ENCODE measurements at regions not wholly inside any gene's neighbourhood (a gene's known extent, or its start where the extent isn't known, plus 50 kb on each side); places are given as distances from the start of the nearest gene placed in this dataset.

DNA sequence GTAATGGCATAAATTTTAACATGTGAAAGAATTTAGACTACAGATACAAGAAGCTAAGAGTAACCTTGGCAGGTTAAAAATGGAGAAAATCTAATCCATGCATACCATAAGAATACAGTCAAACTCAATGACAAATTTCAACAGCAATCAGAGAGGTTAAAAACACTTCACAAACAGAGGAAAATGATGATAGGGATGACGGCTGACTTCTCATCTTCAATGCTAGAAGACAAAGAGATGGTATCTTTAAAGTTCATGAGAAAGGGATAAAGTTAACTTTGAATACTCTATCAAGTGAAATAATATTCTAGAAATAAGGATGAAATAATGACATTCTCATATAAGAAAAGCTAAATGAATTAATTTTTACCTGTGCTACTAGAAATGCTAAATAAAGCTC is 1130.2 kb upstream of the MIR17HG start:
- Histone ChIP-seq H3K4me1 (ENCODE audit: control insufficient read depth in 2 of 2, insufficient read depth in 2 of 2, low read length in 2 of 2) (no peaks in the 10 kb centered on the region), H3K4me3 (ENCODE audit: low read length in 2 of 2) (no peak overlapping the region), H3K27ac (ENCODE audit: low read depth in 1 of 2, low read length in 1 of 2) (no peak overlapping the region), H3K36me3 (ENCODE audit: control insufficient read depth in 2 of 2, insufficient read depth in 2 of 2, low read length in 1 of 2) (no peaks in the 10 kb centered on the region), H3K27me3 (ENCODE audit: control insufficient read depth in 2 of 2, insufficient read depth in 1 of 2, low read length in 1 of 2) (no peaks in the 10 kb centered on the region), H3K9me3 (ENCODE audit: control insufficient read depth in 2 of 2, insufficient read depth in 1 of 2, low read length in 1 of 2) (no peaks in the 10 kb centered on the region)
- 97% methylated on average over 1 of the region's 1 CpG for WGBS
- DNase-seq (ENCODE audit: low read depth in 6 of 9, low spot score in 9 of 9), result no peak

DNA sequence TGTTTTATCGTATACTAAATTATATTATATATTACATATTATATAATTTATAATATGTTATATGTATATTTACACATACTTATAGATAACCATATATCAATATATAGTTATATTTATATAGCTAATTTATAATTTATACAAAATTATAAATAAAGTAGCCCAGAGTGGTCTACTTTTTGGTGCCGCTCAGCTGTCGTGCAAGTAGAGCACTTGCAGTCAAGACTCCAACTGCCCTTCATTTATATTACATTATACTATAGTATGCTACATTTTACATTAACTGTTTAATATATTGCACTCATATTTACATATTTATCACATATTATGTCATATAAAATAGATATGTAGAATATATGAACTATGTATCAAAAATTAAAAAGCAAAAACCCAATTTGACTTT is 1124.7 kb upstream of the MIR17HG start:
- 98% methylated on average over 3 of the region's 3 CpGs for WGBS
- Histone ChIP-seq H3K4me1 (ENCODE audit: control insufficient read depth in 2 of 2, insufficient read depth in 2 of 2, low read length in 2 of 2) (no peaks in the 10 kb centered on the region), H3K9me3 (ENCODE audit: control insufficient read depth in 2 of 2, insufficient read depth in 1 of 2, low read length in 1 of 2) (peaks cover 0 to 2% of the 10 kb centered on the region in 2 donors), H3K27me3 (ENCODE audit: control insufficient read depth in 2 of 2, insufficient read depth in 1 of 2, low read length in 1 of 2) (no peaks in the 10 kb centered on the region), H3K36me3 (ENCODE audit: control insufficient read depth in 2 of 2, insufficient read depth in 2 of 2, low read length in 1 of 2) (no peaks in the 10 kb centered on the region), H3K27ac (ENCODE audit: low read depth in 1 of 2, low read length in 1 of 2) (no peak overlapping the region), H3K4me3 (ENCODE audit: low read length in 2 of 2) (no peak overlapping the region)
- no peak for DNase-seq (ENCODE audit: low read depth in 6 of 9, low spot score in 9 of 9)

DNA sequence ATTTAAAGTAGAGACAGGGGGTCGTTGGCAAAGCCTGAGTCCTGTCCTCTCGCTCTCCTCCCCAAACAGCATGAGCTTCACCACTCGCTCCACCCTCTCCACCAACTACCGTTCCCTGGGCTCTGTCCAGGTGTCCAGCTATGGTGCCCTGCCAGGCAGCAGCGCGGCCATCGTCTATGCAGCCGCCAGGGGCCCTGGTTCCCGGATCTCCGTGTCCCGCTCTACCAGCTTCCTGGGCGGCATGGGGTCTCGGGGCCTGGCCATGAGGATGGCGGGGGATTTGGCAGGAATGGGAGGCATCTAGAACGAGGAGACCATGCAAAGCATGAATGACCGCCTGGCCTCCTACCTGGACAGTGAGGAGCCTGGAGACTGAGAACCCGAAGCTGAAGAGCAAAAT is 1117.2 kb upstream of the MIR17HG start:
- 92% methylated on average over 17 of the region's 17 CpGs for WGBS
- peaks cover 4 to 11% of the 10 kb centered on the region in 2 donors for H3K9me3 ChIP-seq (ENCODE audit: control insufficient read depth in 2 of 2, insufficient read depth in 1 of 2, low read length in 1 of 2)
- no peaks in the 10 kb centered on the region for H3K27me3 ChIP-seq (ENCODE audit: control insufficient read depth in 2 of 2, insufficient read depth in 1 of 2, low read length in 1 of 2)
- no peaks in the 10 kb centered on the region for H3K36me3 ChIP-seq (ENCODE audit: control insufficient read depth in 2 of 2, insufficient read depth in 2 of 2, low read length in 1 of 2)
- no peaks in the 10 kb centered on the region for H3K4me1 ChIP-seq (ENCODE audit: control insufficient read depth in 2 of 2, insufficient read depth in 2 of 2, low read length in 2 of 2)
- DNase-seq (ENCODE audit: low read depth in 6 of 9, low spot score in 9 of 9), result no peak
- no peak overlapping the region for H3K27ac ChIP-seq (ENCODE audit: low read depth in 1 of 2, low read length in 1 of 2)
- no peak overlapping the region for H3K4me3 ChIP-seq (ENCODE audit: low read length in 2 of 2)

DNA sequence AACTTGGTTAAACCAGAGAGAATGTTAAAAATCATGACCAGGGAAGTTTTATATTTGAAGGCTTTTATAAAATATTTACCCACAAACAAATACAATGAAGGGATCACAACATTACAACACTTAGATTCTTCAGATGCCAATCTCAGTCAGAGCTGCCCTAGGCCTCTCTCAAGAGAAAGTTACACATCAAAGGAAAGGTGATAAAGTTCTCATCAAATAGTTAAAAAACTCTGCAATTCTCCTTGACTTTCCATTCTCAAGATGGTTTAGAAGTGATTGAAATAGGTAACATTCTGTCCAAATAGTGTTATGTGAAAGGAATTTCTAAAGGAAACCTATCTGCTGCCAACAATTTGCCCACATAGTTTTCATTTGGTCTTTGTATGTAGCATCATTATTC is 1115.2 kb upstream of the MIR17HG start:
- DNase-seq (ENCODE audit: low read depth in 6 of 9, low spot score in 9 of 9), result no peak
- Histone ChIP-seq H3K27me3 (ENCODE audit: control insufficient read depth in 2 of 2, insufficient read depth in 1 of 2, low read length in 1 of 2) (no peaks in the 10 kb centered on the region), H3K4me3 (ENCODE audit: low read length in 2 of 2) (no peak overlapping the region)

DNA sequence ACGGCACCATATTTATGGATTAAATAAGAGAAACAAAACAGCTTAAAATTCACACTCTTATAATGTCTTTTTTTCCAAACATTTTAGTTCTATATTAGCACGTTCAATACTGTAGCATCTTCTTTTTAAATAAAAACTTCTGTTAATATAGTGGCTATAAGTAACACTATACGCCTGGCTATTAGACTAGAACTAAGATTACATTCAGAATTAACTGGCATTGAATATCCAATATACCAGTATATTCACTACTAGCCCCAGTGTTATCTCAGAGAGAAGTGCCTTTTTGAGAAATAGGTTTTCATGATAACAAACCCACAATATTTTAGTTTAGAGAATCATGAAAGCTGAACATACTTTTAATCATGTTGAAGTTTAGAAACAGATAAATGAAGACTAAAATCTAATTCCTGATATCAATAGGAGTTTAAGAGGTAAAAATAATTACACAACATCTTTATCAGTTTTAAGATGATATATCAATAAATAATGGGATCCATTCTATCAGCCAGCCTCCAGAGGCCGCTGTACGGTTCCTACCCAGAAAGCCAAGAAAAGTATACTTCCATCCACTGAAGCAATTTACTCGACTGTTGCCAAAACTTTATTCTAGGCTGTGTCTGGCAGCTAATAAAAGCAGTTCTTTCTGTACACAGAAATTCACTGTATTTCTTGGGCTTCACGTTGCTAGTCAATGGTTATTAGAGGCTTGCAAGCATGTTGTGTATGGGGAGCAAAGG is 1113.4 kb upstream of the MIR17HG start:
- Histone ChIP-seq H3K27me3 (ENCODE audit: control insufficient read depth in 2 of 2, insufficient read depth in 1 of 2, low read length in 1 of 2) (no peaks in the 10 kb centered on the region), H3K4me3 (ENCODE audit: low read length in 2 of 2) (no peak overlapping the region), H3K27ac (ENCODE audit: low read depth in 1 of 2, low read length in 1 of 2) (no peak overlapping the region), H3K4me1 (ENCODE audit: control insufficient read depth in 2 of 2, insufficient read depth in 2 of 2, low read length in 2 of 2) (no peaks in the 10 kb centered on the region), H3K9me3 (ENCODE audit: control insufficient read depth in 2 of 2, insufficient read depth in 1 of 2, low read length in 1 of 2) (peaks cover 4 to 11% of the 10 kb centered on the region in 2 donors), H3K36me3 (ENCODE audit: control insufficient read depth in 2 of 2, insufficient read depth in 2 of 2, low read length in 1 of 2) (no peaks in the 10 kb centered on the region)
- no peak for DNase-seq (ENCODE audit: low read depth in 6 of 9, low spot score in 9 of 9)
- WGBS, result 91% methylated on average over 7 of the region's 7 CpGs

More for the DNA sequence above, 1115.2 kb upstream of the MIR17HG start:
- H3K4me1 ChIP-seq (ENCODE audit: control insufficient read depth in 2 of 2, insufficient read depth in 2 of 2, low read length in 2 of 2), result no peaks in the 10 kb centered on the region
- no peaks in the 10 kb centered on the region for H3K36me3 ChIP-seq (ENCODE audit: control insufficient read depth in 2 of 2, insufficient read depth in 2 of 2, low read length in 1 of 2)
- peaks cover 4 to 11% of the 10 kb centered on the region in 2 donors for H3K9me3 ChIP-seq (ENCODE audit: control insufficient read depth in 2 of 2, insufficient read depth in 1 of 2, low read length in 1 of 2)
- H3K27ac ChIP-seq (ENCODE audit: low read depth in 1 of 2, low read length in 1 of 2), result no peak overlapping the region

DNA sequence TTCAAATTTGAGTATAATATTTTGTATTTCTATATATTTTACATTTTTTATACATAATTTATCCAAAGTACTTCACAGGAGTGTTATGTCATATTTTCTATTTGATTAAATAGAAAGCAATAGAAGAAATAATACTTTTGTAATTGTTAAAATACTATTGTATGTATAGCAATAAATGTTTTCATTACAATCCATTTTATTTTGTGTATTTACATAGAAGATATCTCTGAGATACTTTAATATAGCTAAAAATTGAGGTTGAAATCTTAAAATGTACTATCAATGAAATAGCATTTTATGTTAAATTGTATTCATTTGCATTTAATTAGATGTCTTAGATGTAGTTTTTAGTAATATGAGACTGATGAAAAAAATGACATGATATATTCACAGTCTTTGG is 1109.6 kb upstream of the MIR17HG start:
- Histone ChIP-seq H3K9me3 (ENCODE audit: control insufficient read depth in 2 of 2, insufficient read depth in 1 of 2, low read length in 1 of 2) (peaks cover 0 to 4% of the 10 kb centered on the region in 2 donors), H3K27me3 (ENCODE audit: control insufficient read depth in 2 of 2, insufficient read depth in 1 of 2, low read length in 1 of 2) (no peaks in the 10 kb centered on the region)

DNA sequence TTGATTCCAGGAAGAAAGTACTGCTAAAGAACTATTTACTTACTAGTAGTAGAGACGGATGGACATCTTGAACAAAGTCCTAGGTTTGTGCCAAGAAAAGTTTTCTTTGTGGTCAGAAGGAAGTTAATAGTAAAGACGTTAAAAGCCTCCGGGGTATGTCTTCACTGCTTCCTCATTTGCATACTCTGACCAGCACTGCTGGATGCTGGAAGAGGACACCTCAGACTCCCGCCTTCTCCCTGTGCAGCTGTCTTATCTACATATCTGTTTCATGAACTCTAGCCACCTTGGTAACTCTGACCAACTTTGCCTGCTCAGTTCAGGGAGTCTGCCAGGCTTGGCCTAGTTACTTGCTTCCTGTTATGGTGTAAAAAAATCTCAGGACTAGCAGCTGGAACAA is 1109.1 kb upstream of the MIR17HG start:
- DNase-seq (ENCODE audit: low read depth in 6 of 9, low spot score in 9 of 9), result no peak
- WGBS, result 77% methylated on average over 4 of the region's 4 CpGs

More for the DNA sequence above, 1109.6 kb upstream of the MIR17HG start:
- no peak overlapping the region for H3K27ac ChIP-seq (ENCODE audit: low read depth in 1 of 2, low read length in 1 of 2)
- H3K4me1 ChIP-seq (ENCODE audit: control insufficient read depth in 2 of 2, insufficient read depth in 2 of 2, low read length in 2 of 2), result no peaks in the 10 kb centered on the region
- DNase-seq (ENCODE audit: low read depth in 6 of 9, low spot score in 9 of 9), result no peak
- H3K4me3 ChIP-seq (ENCODE audit: low read length in 2 of 2), result no peak overlapping the region
- H3K36me3 ChIP-seq (ENCODE audit: control insufficient read depth in 2 of 2, insufficient read depth in 2 of 2, low read length in 1 of 2), result no peaks in the 10 kb centered on the region

DNA sequence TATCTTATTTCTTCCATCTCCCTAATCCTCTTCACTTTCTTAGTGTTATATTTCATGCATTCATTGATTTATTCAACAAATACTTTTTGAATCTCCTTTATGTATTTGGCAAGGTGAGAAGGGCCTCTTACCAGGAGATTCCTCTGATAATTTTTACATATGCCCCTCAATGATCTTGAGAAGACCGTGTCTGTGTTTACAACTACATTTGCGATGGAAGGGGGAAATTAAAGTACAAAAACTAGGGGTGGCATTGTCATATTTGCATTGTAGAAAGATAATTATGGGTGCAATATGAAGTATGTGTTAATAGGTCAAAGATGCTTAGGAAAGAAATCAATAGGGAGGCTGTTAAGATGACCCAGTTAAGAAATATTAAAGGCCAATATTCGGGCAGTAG is 1108.4 kb upstream of the MIR17HG start:
- Histone ChIP-seq H3K4me1 (ENCODE audit: control insufficient read depth in 2 of 2, insufficient read depth in 2 of 2, low read length in 2 of 2) (no peaks in the 10 kb centered on the region), H3K4me3 (ENCODE audit: low read length in 2 of 2) (no peak overlapping the region), H3K9me3 (ENCODE audit: control insufficient read depth in 2 of 2, insufficient read depth in 1 of 2, low read length in 1 of 2) (no peaks in the 10 kb centered on the region), H3K27me3 (ENCODE audit: control insufficient read depth in 2 of 2, insufficient read depth in 1 of 2, low read length in 1 of 2) (no peaks in the 10 kb centered on the region), H3K27ac (ENCODE audit: low read depth in 1 of 2, low read length in 1 of 2) (no peak overlapping the region), H3K36me3 (ENCODE audit: control insufficient read depth in 2 of 2, insufficient read depth in 2 of 2, low read length in 1 of 2) (no peaks in the 10 kb centered on the region)
- WGBS, result 96% methylated on average over 3 of the region's 3 CpGs
- DNase-seq (ENCODE audit: low read depth in 6 of 9, low spot score in 9 of 9), result no peak

More for the DNA sequence above, 1109.1 kb upstream of the MIR17HG start:
- Histone ChIP-seq H3K27me3 (ENCODE audit: control insufficient read depth in 2 of 2, insufficient read depth in 1 of 2, low read length in 1 of 2) (no peaks in the 10 kb centered on the region), H3K4me3 (ENCODE audit: low read length in 2 of 2) (no peak overlapping the region), H3K27ac (ENCODE audit: low read depth in 1 of 2, low read length in 1 of 2) (no peak overlapping the region), H3K9me3 (ENCODE audit: control insufficient read depth in 2 of 2, insufficient read depth in 1 of 2, low read length in 1 of 2) (peaks cover 0 to 2% of the 10 kb centered on the region in 2 donors), H3K36me3 (ENCODE audit: control insufficient read depth in 2 of 2, insufficient read depth in 2 of 2, low read length in 1 of 2) (no peaks in the 10 kb centered on the region), H3K4me1 (ENCODE audit: control insufficient read depth in 2 of 2, insufficient read depth in 2 of 2, low read length in 2 of 2) (no peaks in the 10 kb centered on the region)

DNA sequence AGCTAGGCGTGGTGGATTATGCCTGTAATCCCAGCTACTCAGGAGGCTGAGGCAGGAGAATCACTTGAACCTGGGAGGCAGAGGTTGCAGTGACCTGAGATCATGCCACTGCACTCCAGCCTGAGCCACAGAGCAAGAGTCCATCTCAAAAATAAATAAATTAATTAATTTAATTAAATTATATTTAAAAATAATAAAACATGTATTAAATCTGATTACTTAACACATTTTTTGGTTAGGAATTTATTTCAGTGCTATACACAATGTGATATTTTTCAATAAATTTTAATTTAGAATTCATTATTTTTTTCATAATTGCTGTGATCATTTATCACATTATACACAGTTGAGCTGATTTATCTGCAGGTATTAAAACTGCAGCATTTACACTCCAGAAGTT is 1101.5 kb upstream of the MIR17HG start:
- Histone ChIP-seq H3K4me3 (ENCODE audit: low read length in 2 of 2) (no peak overlapping the region), H3K36me3 (ENCODE audit: control insufficient read depth in 2 of 2, insufficient read depth in 2 of 2, low read length in 1 of 2) (no peaks in the 10 kb centered on the region), H3K27ac (ENCODE audit: low read depth in 1 of 2, low read length in 1 of 2) (no peak overlapping the region), H3K27me3 (ENCODE audit: control insufficient read depth in 2 of 2, insufficient read depth in 1 of 2, low read length in 1 of 2) (no peaks in the 10 kb centered on the region), H3K4me1 (ENCODE audit: control insufficient read depth in 2 of 2, insufficient read depth in 2 of 2, low read length in 2 of 2) (no peaks in the 10 kb centered on the region), H3K9me3 (ENCODE audit: control insufficient read depth in 2 of 2, insufficient read depth in 1 of 2, low read length in 1 of 2) (no peaks in the 10 kb centered on the region)
- DNase-seq (ENCODE audit: low read depth in 6 of 9, low spot score in 9 of 9), result no peak
- WGBS, result 97% methylated on average over 1 of the region's 1 CpG

Measured in thymus (tissue), 11 donors.